ENCODE measurements at regions not wholly inside any gene's neighbourhood (a gene's known extent, or its start where the extent isn't known, plus 50 kb on each side); places are given as distances from the start of the nearest gene placed in this dataset.

GRCh38 chr5:173496129-173496882 is 120.1 kb downstream of the BOD1 start:
- Histone ChIP-seq H3K4me3 (no peak overlapping the region), H3K9me2 (replicated peaks; ENCODE audit: insufficient read depth) (no peaks in the 10 kb centered on the region), H3K36me3 (replicated peaks; ENCODE audit: insufficient read depth, low read depth) (no peaks in the 10 kb centered on the region), H3K4me1 (ENCODE audit: insufficient read depth) (peaks cover 12% of the 10 kb centered on the region), H3K79me2 (no peaks in the 10 kb centered on the region), H2AFZ (no peak overlapping the region), H3K27me3 (no peaks in the 10 kb centered on the region), H3K9me3 (ENCODE audit: low read depth) (no peaks in the 10 kb centered on the region), H3K4me2 (no peak overlapping the region), H3K27ac (peak overlapping the region; percentile 34), H4K20me1 (ENCODE audit: insufficient read depth, poor library complexity, severe bottlenecking) (no peaks in the 10 kb centered on the region)
- no peak for DNase-seq (ENCODE audit: low spot score)
- no peak for TF ChIP-seq CTCF (IDR thresholded peaks at IDR 0.05; ENCODE audit: poor library complexity)
- TF ChIP-seq EZH2phosphoT487 (IDR thresholded peaks at IDR 0.05; ENCODE audit: low read depth, severe bottlenecking, unreplicated experiment), result no peak
- TF ChIP-seq EZH2 (IDR thresholded peaks at IDR 0.05; ENCODE audit: borderline replicate concordance), result no peak
- WGBS (ENCODE audit: low lambda C conversion rate, missing lambda C conversion rate), result 70% methylated on average over 9 of the region's 9 CpGs

GRCh38 chr5:173495225-173495904 is 121.1 kb downstream of the BOD1 start:
- H3K27me3 ChIP-seq, result no peaks in the 10 kb centered on the region
- H3K9me3 ChIP-seq (ENCODE audit: low read depth), result no peaks in the 10 kb centered on the region
- no peaks in the 10 kb centered on the region for H3K79me2 ChIP-seq
- H2AFZ ChIP-seq, result no peak overlapping the region
- TF ChIP-seq CTCF (IDR thresholded peaks at IDR 0.05; ENCODE audit: poor library complexity) (no peak), EZH2phosphoT487 (IDR thresholded peaks at IDR 0.05; ENCODE audit: low read depth, severe bottlenecking, unreplicated experiment) (no peak), EZH2 (IDR thresholded peaks at IDR 0.05; ENCODE audit: borderline replicate concordance) (no peak)
- 90% methylated on average over 3 of the region's 3 CpGs for WGBS (ENCODE audit: low lambda C conversion rate, missing lambda C conversion rate)
- H3K4me1 ChIP-seq (ENCODE audit: insufficient read depth), result peaks cover 12% of the 10 kb centered on the region
- H3K4me2 ChIP-seq, result no peak overlapping the region
- no peak for DNase-seq (ENCODE audit: low spot score)
- H3K36me3 ChIP-seq (replicated peaks; ENCODE audit: insufficient read depth, low read depth), result no peaks in the 10 kb centered on the region
- no peak overlapping the region for H3K27ac ChIP-seq
- no peaks in the 10 kb centered on the region for H3K9me2 ChIP-seq (replicated peaks; ENCODE audit: insufficient read depth)
- no peak overlapping the region for H3K4me3 ChIP-seq
- no peaks in the 10 kb centered on the region for H4K20me1 ChIP-seq (ENCODE audit: insufficient read depth, poor library complexity, severe bottlenecking)

GRCh38 chr5:173494446-173494845 is 122.0 kb downstream of the BOD1 start:
- H3K4me3 ChIP-seq, result no peak overlapping the region
- TF ChIP-seq EZH2phosphoT487 (IDR thresholded peaks at IDR 0.05; ENCODE audit: low read depth, severe bottlenecking, unreplicated experiment), result no peak
- TF ChIP-seq CTCF (IDR thresholded peaks at IDR 0.05; ENCODE audit: poor library complexity), result no peak
- no peak for TF ChIP-seq EZH2 (IDR thresholded peaks at IDR 0.05; ENCODE audit: borderline replicate concordance)
- no peak overlapping the region for H3K27ac ChIP-seq
- no peak overlapping the region for H2AFZ ChIP-seq
- no peak overlapping the region for H3K4me2 ChIP-seq
- 86% methylated on average over 2 of the region's 2 CpGs for WGBS (ENCODE audit: low lambda C conversion rate, missing lambda C conversion rate)
- H3K79me2 ChIP-seq, result no peaks in the 10 kb centered on the region
- no peaks in the 10 kb centered on the region for H3K27me3 ChIP-seq
- no peaks in the 10 kb centered on the region for H3K36me3 ChIP-seq (replicated peaks; ENCODE audit: insufficient read depth, low read depth)
- H3K9me2 ChIP-seq (replicated peaks; ENCODE audit: insufficient read depth), result no peaks in the 10 kb centered on the region
- no peak for DNase-seq (ENCODE audit: low spot score)
- no peaks in the 10 kb centered on the region for H3K9me3 ChIP-seq (ENCODE audit: low read depth)
- no peaks in the 10 kb centered on the region for H4K20me1 ChIP-seq (ENCODE audit: insufficient read depth, poor library complexity, severe bottlenecking)
- H3K4me1 ChIP-seq (ENCODE audit: insufficient read depth), result peaks cover 12% of the 10 kb centered on the region

All from hepatocyte (in vitro differentiated cells).